ENCODE measurements at regions not wholly inside any gene's neighbourhood (a gene's known extent, or its start where the extent isn't known, plus 50 kb on each side); places are given as distances from the start of the nearest gene placed in this dataset.

GRCh38 chr20:7240490-7240889 is 473.0 kb downstream of the BMP2 start:
- no peaks in the 10 kb centered on the region for H3K27me3 ChIP-seq (replicated peaks in 1 of 4; ENCODE audit: control extremely low read depth in 1 of 4, control insufficient read depth in 3 of 4, insufficient read depth in 4 of 4, low read length in 3 of 4)
- no peaks in the 10 kb centered on the region for H3K36me3 ChIP-seq (replicated peaks in 1 of 2; ENCODE audit: control extremely low read depth in 1 of 2, control insufficient read depth in 1 of 2, extremely low read depth in 1 of 2, insufficient read depth in 2 of 2, low read length in 1 of 2)
- TF ChIP-seq CTCF (IDR thresholded peaks at IDR 0.05) (no peak), EZH2 (IDR thresholded peaks at IDR 0.05; ENCODE audit: borderline replicate concordance, insufficient read depth, low read depth, low read length, poor library complexity, severe bottlenecking) (no peak)
- Mint-ChIP-seq H3K9me3 (ENCODE audit: insufficient read depth) (no peaks in the 10 kb centered on the region), H3K4me1 (no peaks in the 10 kb centered on the region), H3K27ac (no peak overlapping the region), H3K27me3 (no peaks in the 10 kb centered on the region), H3K4me3 (no peak overlapping the region)
- no peak overlapping the region for H3K4me2 ChIP-seq (replicated peaks; ENCODE audit: low read depth, low read length, poor library complexity, severe bottlenecking)
- ATAC-seq (ENCODE audit: low read depth) (no peak), DNase-seq (no peak)
- no peak overlapping the region for H3K4me3 ChIP-seq (ENCODE audit: control extremely low read depth in 1 of 5, extremely low read depth in 1 of 5, insufficient read depth in 1 of 5, low read depth in 2 of 5, low read length in 4 of 5)
- ChIA-PET POLR2A (no interaction called here), CTCF (no interaction called here)
- no peaks in the 10 kb centered on the region for H3K9me3 ChIP-seq (ENCODE audit: control extremely low read depth in 1 of 3, control insufficient read depth in 2 of 3, insufficient read depth in 1 of 3, low read length in 2 of 3)
- H3K27ac ChIP-seq (ENCODE audit: low read length in 2 of 2) = no peak overlapping the region
- no peaks in the 10 kb centered on the region for H3K4me1 ChIP-seq (ENCODE audit: control insufficient read depth in 2 of 2, insufficient read depth in 2 of 2, low read length in 2 of 2)
- 100% methylated on average over 2 of the region's 3 CpGs for whole genome bisulfite sequencing (ENCODE audit: insufficient coverage)
- H3K79me2 ChIP-seq (ENCODE audit: control insufficient read depth, insufficient read depth, low read length) = no peaks in the 10 kb centered on the region
- no peak overlapping the region for H2AFZ ChIP-seq (ENCODE audit: insufficient read depth, low read depth, low read length, poor library complexity, severe bottlenecking)
- H4K20me1 ChIP-seq (ENCODE audit: control insufficient read depth, insufficient read depth, low read length, poor library complexity, severe bottlenecking) = no peaks in the 10 kb centered on the region
- H3K9ac ChIP-seq (ENCODE audit: low read length) = no peak overlapping the region
- intact Hi-C loops (cut with micrococcal nuclease) = no loop called here

- Histone ChIP-seq H3K27ac (ENCODE audit: low read length in 2 of 2) (no peak overlapping the region), H3K79me2 (ENCODE audit: control insufficient read depth, insufficient read depth, low read length) (no peaks in the 10 kb centered on the region), H3K4me2 (replicated peaks; ENCODE audit: low read depth, low read length, poor library complexity, severe bottlenecking) (no peak overlapping the region), H3K27me3 (replicated peaks in 1 of 4; ENCODE audit: control extremely low read depth in 1 of 4, control insufficient read depth in 3 of 4, insufficient read depth in 4 of 4, low read length in 3 of 4) (no peaks in the 10 kb centered on the region), H2AFZ (ENCODE audit: insufficient read depth, low read depth, low read length, poor library complexity, severe bottlenecking) (no peak overlapping the region), H3K4me1 (ENCODE audit: control insufficient read depth in 2 of 2, insufficient read depth in 2 of 2, low read length in 2 of 2) (no peaks in the 10 kb centered on the region), H3K9ac (ENCODE audit: low read length) (no peak overlapping the region), H3K4me3 (ENCODE audit: control extremely low read depth in 1 of 5, extremely low read depth in 1 of 5, insufficient read depth in 1 of 5, low read depth in 2 of 5, low read length in 4 of 5) (no peak overlapping the region), H4K20me1 (ENCODE audit: control insufficient read depth, insufficient read depth, low read length, poor library complexity, severe bottlenecking) (no peaks in the 10 kb centered on the region), H3K36me3 (replicated peaks in 1 of 2; ENCODE audit: control extremely low read depth in 1 of 2, control insufficient read depth in 1 of 2, extremely low read depth in 1 of 2, insufficient read depth in 2 of 2, low read length in 1 of 2) (no peaks in the 10 kb centered on the region), H3K9me3 (ENCODE audit: control extremely low read depth in 1 of 3, control insufficient read depth in 2 of 3, insufficient read depth in 1 of 3, low read length in 2 of 3) (no peaks in the 10 kb centered on the region)
- TF ChIP-seq EZH2 (IDR thresholded peaks at IDR 0.05; ENCODE audit: borderline replicate concordance, insufficient read depth, low read depth, low read length, poor library complexity, severe bottlenecking) (no peak), CTCF (IDR thresholded peaks at IDR 0.05) (no peak)
- H3K27me3 Mint-ChIP-seq = no peaks in the 10 kb centered on the region
- WGBS (ENCODE audit: insufficient coverage) = 85% methylated on average over 4 of the region's 7 CpGs
- no peak for ATAC-seq (ENCODE audit: low read depth)
- H3K4me1 Mint-ChIP-seq = no peaks in the 10 kb centered on the region
- CTCF ChIA-PET = no interaction called here
- no peak for DNase-seq
- H3K9me3 Mint-ChIP-seq (ENCODE audit: insufficient read depth) = no peaks in the 10 kb centered on the region
- POLR2A ChIA-PET = no interaction called here
- no peak overlapping the region for H3K4me3 Mint-ChIP-seq
- intact Hi-C loops (cut with micrococcal nuclease) = no loop called here
- no peak overlapping the region for H3K27ac Mint-ChIP-seq
Observed at GRCh38 chr20:7248281-7249201, 481.1 kb downstream of the BMP2 start.

Measured in B cell (primary cell).